DOHH2 (cell line): ENCODE measurements at regions not wholly inside any gene's neighbourhood (a gene's known extent, or its start where the extent isn't known, plus 50 kb on each side); places are given as distances from the start of the nearest gene placed in this dataset.

Source experiments
- H3F3A ChIP-seq: fragments of 200-600 bp; sonication (generic), shearing (Covaris generic); 2 replicates; pipeline ENCODE4 v1.6.0; 2016; ENCODE audit warnings: antibody characterized with exemption, mild to moderate bottlenecking; ENCODE audit not compliant: control insufficient read depth, insufficient read depth
- H3K27ac ChIP-seq: fragments of 200-600 bp; sonication (generic); 2 replicates; pipeline ENCODE4 v1.5.1; 2014; ENCODE audit warnings: low read depth, mild to moderate bottlenecking, low read length, moderate library complexity
- H3K27me3 ChIP-seq: fragments of 200-600 bp; sonication (generic); 2 replicates; pipeline ENCODE4 v1.6.1; 2014; ENCODE audit warnings: mild to moderate bottlenecking, low read length, mixed read lengths; ENCODE audit not compliant: control insufficient read depth
- H3K36me3 ChIP-seq: fragments of 200-600 bp; sonication (generic); 2 replicates; pipeline ENCODE4 v1.6.1; 2014; ENCODE audit warnings: mild to moderate bottlenecking, low read length, moderate library complexity, mixed read lengths; ENCODE audit not compliant: control insufficient read depth
- H3K4me1 ChIP-seq: fragments of 200-600 bp; sonication (generic); 2 replicates; pipeline ENCODE4 v1.6.1; 2014; ENCODE audit warnings: mild to moderate bottlenecking, low read length, mixed read lengths; ENCODE audit not compliant: control insufficient read depth
- H3K4me2 ChIP-seq: fragments of 200-600 bp; sonication (generic); 2 replicates; pipeline ENCODE4 v1.6.0; 2014; ENCODE audit warnings: mild to moderate bottlenecking, low read length, moderate library complexity
- H3K4me3 ChIP-seq: fragments of 200-600 bp; sonication (generic); 2 replicates; pipeline ENCODE4 v1.5.1; 2014; ENCODE audit warnings: mild to moderate bottlenecking, low read length, mixed read lengths
- H3K79me2 ChIP-seq: fragments of 200-600 bp; sonication (generic); 2 replicates; pipeline ENCODE4 v1.6.1; 2014; ENCODE audit warnings: mild to moderate bottlenecking, low read length, mixed read lengths; ENCODE audit not compliant: control insufficient read depth
- H3K9me2 ChIP-seq: fragments of 200-600 bp; sonication (generic); replicated peaks from 2 replicates; pipeline ENCODE4 v1.6.1; 2014; ENCODE audit warnings: mild to moderate bottlenecking, low read length, mixed read lengths; ENCODE audit not compliant: control insufficient read depth
- H3K9me3 ChIP-seq: fragments of 200-600 bp; sonication (generic); 2 replicates; pipeline ENCODE4 v1.6.1; 2014; ENCODE audit warnings: antibody characterized with exemption, low read length, mixed read lengths; ENCODE audit not compliant: control insufficient read depth, insufficient read depth
- H4K20me1 ChIP-seq: fragments of 200-600 bp; sonication (generic); 2 replicates; pipeline ENCODE4 v1.6.0; 2014; ENCODE audit warnings: low read depth, mild to moderate bottlenecking, antibody characterized with exemption, low read length, moderate library complexity; ENCODE audit not compliant: control insufficient read depth, insufficient read depth
- CTCF ChIP-seq: fragments of 200-600 bp; sonication (generic); IDR thresholded peaks from one replicate; pipeline ENCODE4 v1.5.1; 2014; ENCODE audit warnings: antibody characterized with exemption, mild to moderate bottlenecking, low read depth, low read length; ENCODE audit not compliant: poor library complexity, severe bottlenecking
- EZH2phosphoT487 ChIP-seq: fragments of 200-600 bp; sonication (generic); IDR thresholded peaks from 2 replicates; pipeline ENCODE4 v1.6.1; 2017; ENCODE audit warnings: borderline replicate concordance, mild to moderate bottlenecking, antibody characterized with exemption, low read length, moderate library complexity, mixed read lengths

GRCh38 chr5:103445426-103446035, 117.1 kb downstream of the NUDT12 start:
- Histone ChIP-seq H3K9me3 (no peaks in the 10 kb centered on the region), H3K36me3 (no peaks in the 10 kb centered on the region), H3K27ac (no peak overlapping the region)

GRCh38 chr5:103444333-103445038, 118.1 kb downstream of the NUDT12 start:
- Histone ChIP-seq H3K9me3 (no peaks in the 10 kb centered on the region), H3F3A (no peaks in the 10 kb centered on the region), H3K9me2 (no peaks in the 10 kb centered on the region), H3K4me3 (no peak overlapping the region), H3K79me2 (no peaks in the 10 kb centered on the region), H3K36me3 (no peaks in the 10 kb centered on the region), H3K4me1 (no peaks in the 10 kb centered on the region), H3K27me3 (no peaks in the 10 kb centered on the region), H3K27ac (no peak overlapping the region), H3K4me2 (no peak overlapping the region), H4K20me1 (no peaks in the 10 kb centered on the region)
- TF ChIP-seq EZH2phosphoT487 (no peak), CTCF (no peak)

More at GRCh38 chr5:103445426-103446035, 117.1 kb downstream of the NUDT12 start:
- TF ChIP-seq CTCF (no peak), EZH2phosphoT487 (no peak)
- Histone ChIP-seq H3K4me1 (no peaks in the 10 kb centered on the region), H4K20me1 (no peaks in the 10 kb centered on the region), H3K9me2 (no peaks in the 10 kb centered on the region), H3K79me2 (no peaks in the 10 kb centered on the region), H3F3A (no peaks in the 10 kb centered on the region), H3K27me3 (no peaks in the 10 kb centered on the region), H3K4me2 (no peak overlapping the region), H3K4me3 (no peak overlapping the region)

- Histone ChIP-seq H3F3A (no peaks in the 10 kb centered on the region), H3K27me3 (no peaks in the 10 kb centered on the region), H3K9me3 (no peaks in the 10 kb centered on the region), H3K4me3 (no peak overlapping the region), H3K36me3 (no peaks in the 10 kb centered on the region), H3K79me2 (no peaks in the 10 kb centered on the region), H4K20me1 (no peaks in the 10 kb centered on the region), H3K9me2 (no peaks in the 10 kb centered on the region), H3K27ac (no peak overlapping the region), H3K4me1 (no peaks in the 10 kb centered on the region), H3K4me2 (no peak overlapping the region)
- no peak for TF ChIP-seq CTCF
- TF ChIP-seq EZH2phosphoT487: no peak
These were observed 119.8 kb downstream of the NUDT12 start for GRCh38 chr5:103442750-103443149.
